HEK293 (cell line): ENCODE measurements at regions not wholly inside any gene's neighbourhood (a gene's known extent, or its start where the extent isn't known, plus 50 kb on each side); places are given as distances from the start of the nearest gene placed in this dataset.

ENCODE experiments used
- BCL11A ChIP-seq: fragments of 450-650 bp; formaldehyde crosslinking; IDR thresholded peaks from 2 replicates; pipeline ENCODE4 v1.5.1; 2016; ENCODE audit warnings: low read depth, missing biosample characterization, missing genetic modification characterization
- REPIN1 ChIP-seq: fragments of 450-650 bp; formaldehyde crosslinking; IDR thresholded peaks from 2 replicates; pipeline ENCODE4 v1.5.1; 2017; ENCODE audit warnings: missing biosample characterization, missing genetic modification characterization, low read depth
- REST ChIP-seq: fragments of 450-650 bp; formaldehyde crosslinking; IDR thresholded peaks from 2 replicates; pipeline ENCODE4 v1.5.1; 2016; ENCODE audit warnings: missing biosample characterization, missing genetic modification characterization
- ZBTB8A ChIP-seq: fragments of 450-650 bp; formaldehyde crosslinking; IDR thresholded peaks from 2 replicates; pipeline ENCODE4 v1.5.1; 2016; ENCODE audit warnings: missing biosample characterization, missing genetic modification characterization
- ZFP41 ChIP-seq: fragments of 450-650 bp; formaldehyde crosslinking; IDR thresholded peaks from 2 replicates; pipeline ENCODE4 v1.5.1; 2016; ENCODE audit warnings: missing biosample characterization, missing genetic modification characterization, borderline replicate concordance
- ZNF155 ChIP-seq: fragments of 450-650 bp; formaldehyde crosslinking; IDR thresholded peaks from 2 replicates; pipeline ENCODE4 v1.5.1; 2016; ENCODE audit warnings: missing biosample characterization, missing genetic modification characterization
- ZNF157 ChIP-seq: fragments of 450-650 bp; formaldehyde crosslinking; IDR thresholded peaks from 2 replicates; pipeline ENCODE4 v1.5.1; 2016; ENCODE audit warnings: missing biosample characterization, missing genetic modification characterization
- ZNF274 ChIP-seq, 2 experiments: fragments of 200-500 bp in 1 of 2; fragments of 450-650 bp in 1 of 2; sonication (Bioruptor generic) in 1 of 2; formaldehyde crosslinking in 1 of 2; IDR thresholded peaks; 2 replicates each; pipeline versions ENCODE4 v1.5.1 to v1.6.1; 2014 to 2016; ENCODE audit warnings: borderline replicate concordance in 1 of 2, inconsistent platforms in 1 of 2, low read length in 1 of 2, missing biosample characterization in 1 of 2, missing genetic modification characterization in 1 of 2
- ZNF302 ChIP-seq: fragments of 450-650 bp; formaldehyde crosslinking; IDR thresholded peaks from 2 replicates; pipeline ENCODE4 v1.5.1; 2016; ENCODE audit warnings: missing biosample characterization, missing genetic modification characterization, low read depth
- ZNF311 ChIP-seq: fragments of 450-650 bp; formaldehyde crosslinking; IDR thresholded peaks from 2 replicates; pipeline ENCODE4 v1.5.1; 2017; ENCODE audit warnings: missing biosample characterization, missing genetic modification characterization, borderline replicate concordance
- ZNF449 ChIP-seq: fragments of 450-650 bp; formaldehyde crosslinking; IDR thresholded peaks from 2 replicates; pipeline ENCODE4 v1.5.1; 2017; ENCODE audit warnings: missing biosample characterization, mild to moderate bottlenecking, missing genetic modification characterization, moderate library complexity
- ZNF639 ChIP-seq: fragments of 450-650 bp; formaldehyde crosslinking; IDR thresholded peaks from 2 replicates; pipeline ENCODE4 v1.5.1; 2016; ENCODE audit warnings: missing biosample characterization, missing genetic modification characterization
- ZNF658 ChIP-seq: fragments of 450-650 bp; formaldehyde crosslinking; IDR thresholded peaks from 2 replicates; pipeline ENCODE4; 2016; ENCODE audit warnings: missing biosample characterization, missing genetic modification characterization
- TF ChIP-seq, protein P1 (sequence below): fragments of 450-650 bp; formaldehyde crosslinking; IDR thresholded peaks from 2 replicates; pipeline ENCODE4 v1.5.1; 2016; ENCODE audit warnings: missing biosample characterization, missing genetic modification characterization

- TF ChIP-seq REPIN1 (tag by site-specific recombination) (no peak), REST (no peak), ZNF157 (tag by site-specific recombination) (no peak), ZNF302 (no peak), ZBTB8A (no peak), ZNF449 (tag by site-specific recombination) (no peak), ZNF639 (tag by site-specific recombination) (no peak), BCL11A (tag by site-specific recombination) (no peak), ZNF274 (IDR thresholded peaks at IDR 0.05; ENCODE audit: low read length) (no peak), ZNF274 (tag by site-specific recombination; IDR thresholded peaks at IDR 0.05; ENCODE audit: borderline replicate concordance) (no peak), ZNF311 (tag by site-specific recombination) (no peak), ZNF658 (tag by site-specific recombination) (no peak), ZFP41 (no peak), ZNF155 (no peak)
- TF ChIP-seq, protein P1, sequence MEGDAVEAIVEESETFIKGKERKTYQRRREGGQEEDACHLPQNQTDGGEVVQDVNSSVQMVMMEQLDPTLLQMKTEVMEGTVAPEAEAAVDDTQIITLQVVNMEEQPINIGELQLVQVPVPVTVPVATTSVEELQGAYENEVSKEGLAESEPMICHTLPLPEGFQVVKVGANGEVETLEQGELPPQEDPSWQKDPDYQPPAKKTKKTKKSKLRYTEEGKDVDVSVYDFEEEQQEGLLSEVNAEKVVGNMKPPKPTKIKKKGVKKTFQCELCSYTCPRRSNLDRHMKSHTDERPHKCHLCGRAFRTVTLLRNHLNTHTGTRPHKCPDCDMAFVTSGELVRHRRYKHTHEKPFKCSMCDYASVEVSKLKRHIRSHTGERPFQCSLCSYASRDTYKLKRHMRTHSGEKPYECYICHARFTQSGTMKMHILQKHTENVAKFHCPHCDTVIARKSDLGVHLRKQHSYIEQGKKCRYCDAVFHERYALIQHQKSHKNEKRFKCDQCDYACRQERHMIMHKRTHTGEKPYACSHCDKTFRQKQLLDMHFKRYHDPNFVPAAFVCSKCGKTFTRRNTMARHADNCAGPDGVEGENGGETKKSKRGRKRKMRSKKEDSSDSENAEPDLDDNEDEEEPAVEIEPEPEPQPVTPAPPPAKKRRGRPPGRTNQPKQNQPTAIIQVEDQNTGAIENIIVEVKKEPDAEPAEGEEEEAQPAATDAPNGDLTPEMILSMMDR (tag by site-specific recombination) = no peak
These were observed 177.9 kb downstream of the ANXA2 start for GRCh38 chr15:60219866-60220265.
